ACHN (cell line): ENCODE measurements at regions not wholly inside any gene's neighbourhood (a gene's known extent, or its start where the extent isn't known, plus 50 kb on each side); places are given as distances from the start of the nearest gene placed in this dataset.

Source experiments
- DNase-seq: peaks from one replicate; pipeline ENCODE4 v3.0.0-alpha.2; 2015
- in situ Hi-C: cut with HindIII; loops from 2 replicates; pipeline ENCODE4 v1.10.0; 2017; ENCODE audit warnings: low sequenced_read_pairs, low pct_ligation_motif_present, low pct_unique_long_range_greater_than_20kb

DNA sequence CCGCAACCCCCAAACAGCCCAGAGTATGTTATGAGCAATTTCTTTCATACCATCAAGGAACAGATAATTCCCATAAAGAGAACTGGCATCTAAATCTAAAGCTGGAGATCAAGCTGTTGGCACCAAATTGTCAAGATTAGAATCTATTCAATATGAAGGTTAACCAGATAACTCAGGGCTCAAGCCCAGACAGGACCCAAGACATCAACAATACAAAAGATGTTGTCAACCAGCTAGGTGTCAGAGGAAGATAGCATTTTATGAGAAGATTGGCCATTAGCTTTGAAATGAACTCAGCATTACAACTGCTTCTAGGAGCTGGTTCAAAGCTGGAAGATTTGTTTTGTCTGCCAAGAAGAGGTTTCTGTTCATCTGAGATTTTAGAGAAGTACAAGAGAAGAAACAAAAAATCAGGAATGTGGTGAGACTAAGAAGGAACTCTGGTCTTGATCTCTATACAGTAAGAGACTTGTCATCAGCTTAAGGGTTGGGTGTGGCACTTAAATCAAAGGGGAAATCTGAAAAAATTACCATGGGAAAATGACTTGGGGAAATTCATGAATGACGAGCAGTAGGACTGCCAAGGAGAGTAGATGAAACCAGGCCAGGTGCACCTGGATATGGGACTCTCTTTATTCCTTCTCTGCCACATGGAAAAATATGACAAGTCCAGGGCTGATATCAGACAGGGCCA, 64.2 kb upstream of the COX10 start:
- in situ Hi-C loops: no loop called here
- no peak for DNase-seq

DNA sequence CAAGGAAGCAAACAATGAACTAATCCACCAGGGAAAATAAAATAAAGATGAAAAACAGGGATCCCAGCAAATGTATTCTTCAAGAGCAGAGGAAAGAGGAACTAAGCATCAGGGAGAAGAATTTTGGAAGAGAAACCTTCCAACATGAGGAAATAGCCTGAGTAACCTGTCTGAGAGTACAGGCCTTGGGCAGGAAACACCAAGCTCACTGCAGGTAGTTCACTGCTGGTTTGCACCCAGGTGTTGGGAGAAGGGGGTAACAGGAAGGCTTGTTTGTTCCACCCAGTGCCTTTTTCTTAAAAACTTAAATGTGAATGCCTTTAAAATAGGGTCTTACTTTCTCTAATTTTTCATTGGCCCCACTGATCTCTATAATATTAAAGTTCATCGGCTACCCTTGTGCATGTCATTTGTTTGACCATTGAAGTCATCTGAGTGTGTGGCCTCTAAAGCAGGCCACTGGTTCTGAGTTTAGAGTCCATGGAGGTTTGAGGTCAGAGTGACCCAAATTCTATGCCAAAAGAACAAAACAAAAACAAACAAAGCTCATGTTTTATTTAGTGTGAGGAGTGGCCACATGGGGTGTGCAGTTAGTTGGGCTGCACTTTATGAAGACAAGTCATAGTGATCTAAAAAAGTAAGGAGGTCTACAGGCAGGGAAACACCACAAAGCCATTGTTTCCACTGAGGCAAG, 62.9 kb upstream of the COX10 start:
- in situ Hi-C loops: no loop called here
- DNase-seq: no peak

DNA sequence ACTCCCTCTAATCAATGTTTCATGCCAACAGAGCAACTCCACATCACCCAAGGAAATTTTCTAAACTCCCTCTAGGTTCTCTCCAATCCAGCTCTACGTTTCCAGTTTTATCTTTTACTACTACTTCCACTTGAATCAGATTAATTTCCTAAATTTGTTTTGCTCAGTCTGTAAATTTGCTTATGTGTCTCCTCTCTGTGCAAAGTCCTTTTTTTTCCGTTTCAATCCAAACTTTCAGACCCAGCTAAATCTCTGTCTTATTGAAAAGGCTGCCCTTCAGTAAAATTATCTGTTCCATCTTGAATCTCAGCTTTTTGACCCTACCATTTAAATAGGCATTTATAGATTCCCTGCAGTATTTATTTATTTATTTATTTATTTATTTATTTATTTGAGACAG, 61.4 kb upstream of the COX10 start:
- in situ Hi-C loops: no loop called here
- DNase-seq: no peak

DNA sequence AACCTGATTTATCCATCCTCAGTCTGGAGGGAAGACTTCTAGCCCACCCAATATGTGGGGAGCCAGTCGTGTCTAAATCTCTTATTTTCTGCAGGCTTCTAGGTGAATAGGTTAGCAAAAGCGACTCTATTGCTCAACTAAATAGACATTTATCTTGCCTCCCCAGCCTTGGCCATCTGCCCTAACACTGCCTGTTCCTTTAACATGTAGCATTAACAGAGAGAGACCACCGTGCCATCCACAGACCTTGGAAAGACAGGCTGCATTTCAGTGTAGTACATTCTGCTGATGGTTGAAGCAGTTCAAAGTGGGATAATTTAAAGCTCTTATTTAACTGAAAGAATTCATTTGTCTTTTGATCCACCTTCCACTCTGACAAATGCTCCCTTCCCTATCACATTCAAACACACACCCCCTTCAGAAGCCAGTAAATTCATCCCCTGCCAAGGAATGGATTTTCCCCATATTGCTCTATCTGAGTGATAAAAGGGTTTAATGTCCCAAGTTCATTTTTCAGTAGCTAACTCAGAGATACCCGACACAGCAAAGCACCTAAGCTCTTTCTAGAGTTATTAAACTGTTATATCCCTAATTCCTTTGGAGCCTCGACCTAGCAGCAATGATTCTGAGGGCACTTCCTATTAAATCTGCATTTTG, 58.1 kb upstream of the COX10 start:
- DNase-seq: no peak
- in situ Hi-C loops: no loop called here

DNA sequence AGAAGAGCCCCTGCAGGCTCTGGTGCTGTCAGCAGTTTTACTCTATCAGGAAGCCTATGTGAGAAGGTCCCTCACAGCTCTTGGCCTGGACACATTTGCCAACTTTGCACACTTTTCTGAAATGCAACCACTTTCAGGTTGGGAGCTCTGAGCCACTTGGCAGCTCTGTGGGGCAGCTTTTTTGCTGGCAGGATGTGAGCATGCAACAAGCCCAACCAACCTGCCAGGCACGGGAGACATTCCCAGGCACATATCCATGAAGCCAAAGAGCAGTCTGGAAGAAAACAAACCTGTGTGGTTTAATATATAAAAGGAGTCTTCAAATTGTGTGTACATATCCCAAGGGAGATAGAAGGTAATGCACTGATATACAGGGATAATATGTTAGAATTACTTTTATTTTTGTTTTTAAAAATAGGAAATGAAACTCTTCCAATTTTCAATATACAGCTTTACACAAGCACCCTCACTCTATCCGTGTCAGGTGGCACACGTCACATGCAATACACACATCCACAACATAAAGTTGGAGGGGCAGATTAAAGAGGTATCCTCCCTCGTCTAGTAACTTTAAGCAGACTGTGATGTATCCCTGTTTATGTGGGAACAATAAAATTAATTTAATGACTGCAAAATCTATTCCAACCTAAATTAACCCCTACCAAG, 57.4 kb upstream of the COX10 start:
- DNase-seq: no peak
- in situ Hi-C loops: no loop called here

DNA sequence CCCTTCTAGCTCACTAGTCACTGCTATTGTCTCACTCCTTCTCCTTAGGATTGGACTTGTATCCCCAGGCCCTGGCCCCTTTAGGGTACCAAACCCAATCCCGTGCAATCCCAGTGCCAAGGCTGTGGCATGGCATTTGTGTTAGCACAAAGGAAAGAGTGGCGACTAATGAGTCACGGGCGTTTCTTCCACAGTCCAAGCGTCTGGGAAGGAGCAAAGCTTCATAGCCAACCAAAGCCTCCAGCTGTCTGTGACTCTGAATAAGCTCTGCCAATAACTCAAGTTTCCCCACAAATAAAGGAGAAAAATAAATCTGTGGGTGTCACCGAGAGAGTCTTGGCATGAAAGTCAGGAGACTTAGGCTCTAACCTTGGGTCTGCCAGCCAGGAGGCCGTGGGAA, 54.6 kb upstream of the COX10 start:
- no peak for DNase-seq
- in situ Hi-C loops: no loop called here

DNA sequence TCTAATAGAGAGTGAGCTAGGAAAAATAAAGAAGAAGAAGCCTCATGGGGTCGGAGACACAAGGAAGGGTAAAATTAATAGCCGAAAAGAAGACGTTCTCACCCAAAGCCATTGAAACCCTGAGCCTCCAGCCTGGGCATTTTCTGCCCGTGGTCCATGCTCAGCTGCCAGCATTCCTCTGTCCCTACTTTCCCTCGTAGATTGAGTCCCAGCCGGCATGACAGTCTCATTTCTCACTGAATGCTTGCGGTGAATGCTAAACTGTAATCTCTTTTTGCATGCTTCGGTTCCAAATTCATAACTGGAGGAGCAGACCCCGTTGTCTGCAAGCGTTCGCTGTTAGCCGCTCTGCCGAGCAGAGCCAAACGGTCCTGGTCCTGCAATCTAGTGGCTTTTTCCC, 54.0 kb upstream of the COX10 start:
- in situ Hi-C loops: no loop called here

DNA sequence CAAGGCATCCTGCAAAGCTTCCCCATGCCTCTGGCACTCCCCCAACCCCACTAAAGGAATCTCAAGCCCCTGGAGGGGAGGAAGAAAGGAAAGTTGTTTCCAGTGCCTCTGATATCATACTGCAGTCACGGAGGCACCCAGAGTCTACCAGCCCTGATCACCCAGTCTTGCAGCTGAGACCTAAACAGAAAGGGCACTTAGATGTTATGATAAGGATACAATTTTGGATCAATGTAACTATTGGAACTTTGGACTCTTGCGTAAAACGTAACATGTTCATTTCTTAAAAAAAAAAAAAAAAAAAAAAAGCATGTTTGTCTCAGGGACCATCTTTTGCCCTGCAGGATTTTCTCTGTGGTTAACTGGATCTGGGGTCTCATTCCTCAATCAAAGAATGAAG, 52.4 kb upstream of the COX10 start:
- in situ Hi-C loops: no loop called here
- no peak for DNase-seq

More for the DNA sequence above, 54.0 kb upstream of the COX10 start:
- no peak for DNase-seq

DNA sequence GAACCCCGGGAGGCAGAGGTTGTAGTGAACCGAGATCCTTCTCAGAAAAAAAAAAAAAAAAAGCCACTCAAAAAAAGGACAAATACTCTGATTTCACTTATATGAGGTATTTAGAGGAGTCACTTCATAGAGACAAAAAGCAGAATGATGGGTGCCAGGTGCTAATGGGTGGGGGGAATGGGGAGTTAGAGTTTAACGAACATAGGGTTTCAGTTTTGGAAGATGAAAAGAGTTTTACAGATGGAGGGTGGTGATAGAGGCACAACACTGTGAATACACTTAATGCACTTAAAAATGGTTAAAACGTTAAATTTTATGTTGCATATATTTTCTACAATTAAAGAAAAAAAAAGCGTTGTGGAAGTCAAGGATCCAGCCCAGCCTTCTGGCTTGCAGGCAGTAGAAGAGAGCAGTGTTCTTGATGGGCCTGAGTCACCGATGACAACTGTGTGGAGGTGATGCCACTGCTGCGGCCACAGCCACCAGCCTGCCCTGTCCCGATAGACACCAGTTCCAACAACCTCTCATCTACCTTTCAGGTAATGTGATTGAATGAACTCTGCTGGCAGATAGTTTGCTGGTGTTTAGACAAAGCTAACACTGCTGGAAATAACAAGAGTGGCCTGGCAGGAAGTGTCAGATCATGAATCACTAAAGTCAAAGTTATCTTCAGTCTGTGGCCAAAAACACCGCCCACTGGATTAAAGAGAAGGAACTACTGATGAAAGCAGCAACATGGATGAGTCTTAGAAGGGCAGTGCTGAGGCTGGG, 49.9 kb upstream of the COX10 start:
- in situ Hi-C loops: no loop called here
- DNase-seq: no peak
